Activated CD4-positive, CD25-positive, alpha-beta regulatory T cell treated with anti-CD3 and anti-CD28 coated beads, Interleukin-2, amount 50 U/mL, for 72 hours (primary cell): ENCODE measurements at regions not wholly inside any gene's neighbourhood (a gene's known extent, or its start where the extent isn't known, plus 50 kb on each side); places are given as distances from the start of the nearest gene placed in this dataset.
"Not testable (repeated sequence)": the region's sequence is repeated elsewhere in the genome, so short reads cannot be mapped to it uniquely, and the experiment has no call there.

ENCODE experiments used
- DNase-seq: peaks from one replicate; pipeline ENCODE4 v3.0.0; 2021

GRCh38 chr17:73901661-73902415 is 257.6 kb upstream of the SDK2 start:
- no peak for DNase-seq

- no peak for DNase-seq
Measured at GRCh38 chr17:73902416-73903181, 258.4 kb upstream of the SDK2 start.

GRCh38 chr17:73906896-73907870 is 262.9 kb upstream of the SDK2 start:
- no peak for DNase-seq

GRCh38 chr17:73909186-73909585 is 264.9 kb upstream of the SDK2 start:
- DNase-seq: no peak

GRCh38 chr17:73910206-73910605 is 266.0 kb upstream of the SDK2 start:
- DNase-seq: no peak

GRCh38 chr17:73910821-73911515 is 266.7 kb upstream of the SDK2 start:
- no peak for DNase-seq

- DNase-seq: no peak
Measured at GRCh38 chr17:73911726-73912372, 267.6 kb upstream of the SDK2 start.

- no peak for DNase-seq
Measured at GRCh38 chr17:73912373-73912746, 268.1 kb upstream of the SDK2 start.

GRCh38 chr17:73914536-73915274 is 270.5 kb upstream of the SDK2 start:
- no peak for DNase-seq

GRCh38 chr17:73919033-73919432 is 274.8 kb upstream of the SDK2 start:
- DNase-seq: not testable (repeated sequence)

GRCh38 chr17:73921306-73921705 is 277.1 kb upstream of the SDK2 start:
- DNase-seq: no peak

GRCh38 chr17:73924114-73924908 is 279.2 kb upstream of the RPL38 start:
- no peak for DNase-seq

GRCh38 chr17:73924909-73925186 is 278.6 kb upstream of the RPL38 start:
- no peak for DNase-seq

- DNase-seq: no peak
Measured at GRCh38 chr17:73929860-73930430, 273.5 kb upstream of the RPL38 start.

- no peak for DNase-seq
Measured at GRCh38 chr17:73932216-73932749, 271.2 kb upstream of the RPL38 start.

- DNase-seq: no peak
Measured at GRCh38 chr17:73933164-73933766, 270.2 kb upstream of the RPL38 start.

- no peak for DNase-seq
Measured at GRCh38 chr17:73933871-73934270, 269.6 kb upstream of the RPL38 start.

GRCh38 chr17:73934696-73935095 is 268.8 kb upstream of the RPL38 start:
- no peak for DNase-seq

GRCh38 chr17:73936908-73937627 is 266.4 kb upstream of the RPL38 start:
- no peak for DNase-seq
